H9 (cell line): ENCODE measurements at regions not wholly inside any gene's neighbourhood (a gene's known extent, or its start where the extent isn't known, plus 50 kb on each side); places are given as distances from the start of the nearest gene placed in this dataset.

Experiments
- DNase-seq: peaks from one replicate; pipeline ENCODE4 v3.0.0-alpha.2; 2017
- H2AFZ ChIP-seq: one replicate; pipeline ENCODE4 v1.6.1; 2013; ENCODE audit warnings: mild to moderate bottlenecking, low read length, control low read depth, moderate library complexity
- H2AK5ac ChIP-seq: 2 replicates; pipeline ENCODE4 v1.6.1; 2013; ENCODE audit warnings: low read length, control low read depth, mixed read lengths; ENCODE audit not compliant: insufficient read length
- H2BK120ac ChIP-seq: one replicate; pipeline ENCODE4 v1.6.1; 2013; ENCODE audit warnings: low read depth, mild to moderate bottlenecking, low read length, control low read depth, inconsistent platforms; ENCODE audit not compliant: poor library complexity, severe bottlenecking
- H2BK12ac ChIP-seq: 2 replicates; pipeline ENCODE4 v1.6.1; 2013; ENCODE audit warnings: low read length, control low read depth, mixed read lengths, low read depth; ENCODE audit not compliant: insufficient read length
- H2BK15ac ChIP-seq: 2 replicates; pipeline ENCODE4 v1.6.1; 2013; ENCODE audit warnings: low read depth, low read length, control low read depth
- H2BK20ac ChIP-seq: one replicate; pipeline ENCODE4 v1.6.1; 2013; ENCODE audit warnings: low read depth, mild to moderate bottlenecking, low read length, control low read depth, inconsistent platforms; ENCODE audit not compliant: poor library complexity, severe bottlenecking
- H2BK5ac ChIP-seq: 2 replicates; pipeline ENCODE4 v1.6.1; 2013; ENCODE audit warnings: low read length, control low read depth, mixed read lengths; ENCODE audit not compliant: insufficient read length
- H3K14ac ChIP-seq: 2 replicates; pipeline ENCODE4 v1.6.1; 2013; ENCODE audit warnings: low read length, control low read depth; ENCODE audit not compliant: insufficient read depth
- H3K18ac ChIP-seq: 2 replicates; pipeline ENCODE4 v1.6.1; 2013; ENCODE audit warnings: low read depth, mild to moderate bottlenecking, mixed read lengths, low read length, control low read depth; ENCODE audit not compliant: insufficient read length
- H3K23ac ChIP-seq: 2 replicates; pipeline ENCODE4 v1.6.1; 2013; ENCODE audit warnings: low read length, control low read depth, mixed read lengths, low read depth; ENCODE audit not compliant: insufficient read length
- H3K23me2 ChIP-seq: 2 replicates; pipeline ENCODE4 v1.6.1; 2013; ENCODE audit warnings: low read depth, mild to moderate bottlenecking, mixed read lengths, low read length, control low read depth; ENCODE audit not compliant: insufficient read length, poor library complexity, severe bottlenecking
- H3K27ac ChIP-seq: 2 replicates; pipeline ENCODE4 v1.5.1; 2013; ENCODE audit warnings: low read length, control low read depth, mixed read lengths, low read depth; ENCODE audit not compliant: insufficient read length
- H3K27me3 ChIP-seq: 2 replicates; pipeline ENCODE4 v1.6.1; 2013; ENCODE audit warnings: low read length, control low read depth, inconsistent platforms; ENCODE audit not compliant: insufficient read depth
- H3K4ac ChIP-seq: 2 replicates; pipeline ENCODE4 v1.6.1; 2013; ENCODE audit warnings: low read depth, mild to moderate bottlenecking, control low read depth, inconsistent platforms, low read length, moderate library complexity
- H3K4me1 ChIP-seq: 2 replicates; pipeline ENCODE4 v1.6.1; 2013; ENCODE audit warnings: low read length, control low read depth, inconsistent platforms; ENCODE audit not compliant: insufficient read depth
- H3K4me2 ChIP-seq: 2 replicates; pipeline ENCODE4 v1.6.1; 2013; ENCODE audit warnings: low read length, control low read depth, mixed read lengths; ENCODE audit not compliant: insufficient read length, insufficient read depth
- H3K56ac ChIP-seq: 2 replicates; pipeline ENCODE4 v1.6.1; 2013; ENCODE audit warnings: low read depth, mild to moderate bottlenecking, mixed read lengths, low read length, control low read depth; ENCODE audit not compliant: insufficient read length
- H3K79me1 ChIP-seq: 2 replicates; pipeline ENCODE4 v1.6.1; 2013; ENCODE audit warnings: low read depth, mild to moderate bottlenecking, moderate library complexity, low read length, control low read depth, inconsistent platforms; ENCODE audit not compliant: insufficient read depth, poor library complexity, severe bottlenecking
- H3K79me2 ChIP-seq: 2 replicates; pipeline ENCODE4 v1.6.1; 2013; ENCODE audit warnings: low read length, control low read depth, inconsistent platforms; ENCODE audit not compliant: insufficient read depth
- H3K9ac ChIP-seq: 2 replicates; pipeline ENCODE4 v1.6.1; 2013; ENCODE audit warnings: low read length, control low read depth, mixed read lengths; ENCODE audit not compliant: insufficient read length; ENCODE audit errors: extremely low read depth
- H3K9me3 ChIP-seq: one replicate; pipeline ENCODE4 v1.6.1; 2013; ENCODE audit warnings: low read depth, low read length, inconsistent platforms; ENCODE audit not compliant: control insufficient read depth
- H3T11ph ChIP-seq: one replicate; pipeline ENCODE4 v1.6.1; 2013; ENCODE audit warnings: mild to moderate bottlenecking, low read length, control low read depth, inconsistent platforms
- H4K20me1 ChIP-seq: one replicate; pipeline ENCODE4 v1.6.1; 2013; ENCODE audit not compliant: control insufficient read depth, insufficient read length, insufficient read depth
- H4K5ac ChIP-seq: 2 replicates; pipeline ENCODE4 v1.6.1; 2013; ENCODE audit warnings: low read depth, mild to moderate bottlenecking, mixed read lengths, low read length, control low read depth; ENCODE audit not compliant: insufficient read length
- H4K8ac ChIP-seq: replicated peaks from 2 replicates; pipeline ENCODE4 v1.6.1; 2013; ENCODE audit warnings: low read length, control low read depth, mixed read lengths, low read depth; ENCODE audit not compliant: insufficient read length
- H4K91ac ChIP-seq: 2 replicates; pipeline ENCODE4 v1.6.1; 2013; ENCODE audit warnings: low read depth, mild to moderate bottlenecking, moderate library complexity, mixed read lengths, low read length, control low read depth; ENCODE audit not compliant: insufficient read length
- H3K27ac Mint-ChIP-seq, 3 experiments: 2 replicates in 2 of 3; 3 replicates in 1 of 3; pipeline ENCODE4 v1.8.0; 2020 to 2021; ENCODE audit warnings: mixed read lengths in 3 of 3, mild to moderate bottlenecking in 1 of 3, moderate library complexity in 1 of 3
- H3K27me3 Mint-ChIP-seq: 2 replicates; pipeline ENCODE4 v1.8.0; 2021; ENCODE audit warnings: low read depth, mild to moderate bottlenecking, moderate library complexity, mixed read lengths
- H3K36me3 Mint-ChIP-seq, 3 experiments: 2 replicates in 2 of 3; 3 replicates in 1 of 3; pipeline ENCODE4 v1.8.0; 2020 to 2021; ENCODE audit warnings: low read depth in 3 of 3, mixed read lengths in 3 of 3; ENCODE audit not compliant: insufficient read depth in 1 of 3
- H3K4me1 Mint-ChIP-seq, 2 experiments: 2 replicates each; pipeline ENCODE4 v1.8.0; 2020; ENCODE audit warnings: mixed read lengths in 2 of 2
- H3K4me3 Mint-ChIP-seq, 2 experiments: 2 replicates in 1 of 2; 3 replicates in 1 of 2; pipeline ENCODE4 v1.8.0; 2020 to 2021; ENCODE audit warnings: mild to moderate bottlenecking in 2 of 2, mixed read lengths in 2 of 2, moderate library complexity in 1 of 2
- H3K9me3 Mint-ChIP-seq, 2 experiments: 2 replicates in 1 of 2; 3 replicates in 1 of 2; pipeline ENCODE4 v1.8.0; 2020; ENCODE audit warnings: mild to moderate bottlenecking in 2 of 2, mixed read lengths in 2 of 2, moderate library complexity in 1 of 2
- CTCF ChIP-seq: fragments of 200-600 bp; sonication (generic); conservative IDR thresholded peaks from 3 replicates; pipeline ENCODE4 v1.8.0; 2021; ENCODE audit warnings: antibody characterized with exemption, mild to moderate bottlenecking

GRCh38 chr16:65684230-65684629 lies 562.4 kb upstream of the CDH11 start:
- no peak overlapping the region for H3K23ac ChIP-seq
- no peak overlapping the region for H3K27ac ChIP-seq
- H4K91ac ChIP-seq: no peak overlapping the region
- Mint-ChIP-seq H3K9me3 (peaks cover 3 to 11% of the 10 kb centered on the region in 2 experiments; a peak in 4 of 5 replicates), H3K36me3 (peaks cover 0 to 5% (median 4%) of the 10 kb centered on the region in 3 experiments; a peak in 2 of 7 replicates), H3K27me3 (peaks cover 7% of the 10 kb centered on the region; the same call in 1 of the 2 replicates), H3K4me3 (no peak overlapping the region), H3K4me1 (peaks cover 0 to 7% of the 10 kb centered on the region in 2 experiments; a peak in 1 of 4 replicates), H3K27ac (no peak overlapping the region)
- peak; percentile 59; the same call in 2 of the 3 replicates for TF ChIP-seq CTCF
- no peaks in the 10 kb centered on the region for H3K23me2 ChIP-seq
- H3K4me2 ChIP-seq: no peak overlapping the region
- no peak overlapping the region for H3K56ac ChIP-seq
- no peaks in the 10 kb centered on the region for H3K79me2 ChIP-seq
- H2BK12ac ChIP-seq: no peak overlapping the region
- no peak for DNase-seq
- H2AK5ac ChIP-seq: no peak overlapping the region
- H2AFZ ChIP-seq: no peak overlapping the region
- H4K20me1 ChIP-seq: no peaks in the 10 kb centered on the region
- H3K27me3 ChIP-seq: no peaks in the 10 kb centered on the region
- H3K4me1 ChIP-seq: no peaks in the 10 kb centered on the region
- H3K4ac ChIP-seq: no peak overlapping the region
- no peak overlapping the region for H3T11ph ChIP-seq
- H3K18ac ChIP-seq: no peak overlapping the region
- H2BK120ac ChIP-seq: no peak overlapping the region
- no peak overlapping the region for H2BK5ac ChIP-seq
- no peaks in the 10 kb centered on the region for H3K79me1 ChIP-seq
- H3K9ac ChIP-seq: no peak overlapping the region
- H4K8ac ChIP-seq: no peak overlapping the region
- H2BK20ac ChIP-seq: no peak overlapping the region
- H3K9me3 ChIP-seq: no peaks in the 10 kb centered on the region
- H2BK15ac ChIP-seq: no peak overlapping the region
- no peak overlapping the region for H3K14ac ChIP-seq
- no peak overlapping the region for H4K5ac ChIP-seq
